ENCODE measurements at regions not wholly inside any gene's neighbourhood (a gene's known extent, or its start where the extent isn't known, plus 50 kb on each side); places are given as distances from the start of the nearest gene placed in this dataset.
"Not testable (repeated sequence)": the region's sequence is repeated elsewhere in the genome, so short reads cannot be mapped to it uniquely, and the experiment has no call there.

- TF ChIP-seq CTCF, POLR2A (IDR thresholded peaks at IDR 0.05): not testable (repeated sequence)
These were observed 61.1 kb downstream of the GOLGA8T start for GRCh38 chr15:30196009-30196375.

Measured in body of pancreas (tissue), 4 donors.